Effector memory CD8-positive, alpha-beta T cell (primary cell): ENCODE measurements at regions not wholly inside any gene's neighbourhood (a gene's known extent, or its start where the extent isn't known, plus 50 kb on each side); places are given as distances from the start of the nearest gene placed in this dataset.

ENCODE experiments used
- ATAC-seq: fragments of 150-1000 bp; cut with Tn5 transposase; replicated peaks from 2 replicates; pipeline ENCODE4 v1.10.0; 2021; ENCODE audit warnings: mild to moderate bottlenecking, moderate library complexity
- DNase-seq, 3 experiments: peaks; one replicate each; pipeline ENCODE4 v3.0.0; 2021
- H3K27ac Mint-ChIP-seq, 2 donors: one replicate each; pipeline ENCODE4 v1.8.0; 2022; ENCODE audit warnings: mild to moderate bottlenecking in 2 of 2, mixed read lengths in 2 of 2, moderate library complexity in 2 of 2
- H3K27me3 Mint-ChIP-seq, 2 donors: one replicate each; pipeline ENCODE4 v1.8.0; 2022; ENCODE audit warnings: mixed read lengths in 2 of 2
- H3K36me3 Mint-ChIP-seq: one replicate; pipeline ENCODE4 v1.8.0; 2022; ENCODE audit warnings: mild to moderate bottlenecking, moderate library complexity, mixed read lengths; ENCODE audit not compliant: insufficient read depth
- H3K4me1 Mint-ChIP-seq, 2 donors: one replicate each; pipeline ENCODE4 v1.8.0; 2022; ENCODE audit warnings: low read depth in 2 of 2, mixed read lengths in 2 of 2
- H3K4me3 Mint-ChIP-seq, 2 donors: one replicate each; pipeline ENCODE4 v1.8.0; 2022; ENCODE audit warnings: mild to moderate bottlenecking in 2 of 2, mixed read lengths in 2 of 2, moderate library complexity in 2 of 2
- H3K9me3 Mint-ChIP-seq, 2 donors: one replicate each; pipeline ENCODE4 v1.8.0; 2022; ENCODE audit warnings: mixed read lengths in 2 of 2

GRCh38 chr6:159479146-159479545 lies 213.9 kb downstream of the SOD2 start:
- H3K9me3 Mint-ChIP-seq, result no peaks in the 10 kb centered on the region
- H3K36me3 Mint-ChIP-seq, result no peaks in the 10 kb centered on the region
- no peak overlapping the region for H3K4me3 Mint-ChIP-seq
- H3K27me3 Mint-ChIP-seq, result peaks cover 26 to 50% of the 10 kb centered on the region in 2 donors
- DNase-seq (no peak), ATAC-seq (no peak)
- H3K27ac Mint-ChIP-seq, result no peak overlapping the region
- H3K4me1 Mint-ChIP-seq, result no peaks in the 10 kb centered on the region

GRCh38 chr6:159473475-159474263 lies 219.4 kb downstream of the SOD2 start:
- H3K36me3 Mint-ChIP-seq, result no peaks in the 10 kb centered on the region
- no peak overlapping the region for H3K27ac Mint-ChIP-seq

GRCh38 chr6:159470397-159470796 lies 222.6 kb downstream of the SOD2 start:
- Mint-ChIP-seq H3K27ac (no peak overlapping the region), H3K36me3 (no peaks in the 10 kb centered on the region), H3K9me3 (no peaks in the 10 kb centered on the region), H3K4me3 (no peak overlapping the region), H3K4me1 (no peaks in the 10 kb centered on the region), H3K27me3 (peaks cover 38 to 70% of the 10 kb centered on the region in 2 donors)
- no peak for DNase-seq
- no peak for ATAC-seq

More at GRCh38 chr6:159473475-159474263, 219.4 kb downstream of the SOD2 start:
- no peak for DNase-seq
- Mint-ChIP-seq H3K4me1 (no peaks in the 10 kb centered on the region), H3K9me3 (no peaks in the 10 kb centered on the region), H3K27me3 (peaks cover 26 to 54% of the 10 kb centered on the region in 2 donors), H3K4me3 (no peak overlapping the region)
- ATAC-seq, result no peak

- Mint-ChIP-seq H3K4me1 (no peaks in the 10 kb centered on the region), H3K4me3 (no peak overlapping the region)
- ATAC-seq, result no peak
These were observed 223.6 kb downstream of the SOD2 start for GRCh38 chr6:159469443-159469842.

GRCh38 chr6:159468994-159469393 lies 224.0 kb downstream of the SOD2 start:
- DNase-seq (no peak), ATAC-seq (no peak)
- Mint-ChIP-seq H3K36me3 (no peaks in the 10 kb centered on the region), H3K27me3 (peaks cover 43 to 66% of the 10 kb centered on the region in 2 donors), H3K4me3 (no peak overlapping the region), H3K27ac (no peak overlapping the region), H3K9me3 (no peaks in the 10 kb centered on the region), H3K4me1 (no peaks in the 10 kb centered on the region)

More at GRCh38 chr6:159469443-159469842, 223.6 kb downstream of the SOD2 start:
- no peak for DNase-seq
- no peaks in the 10 kb centered on the region for H3K9me3 Mint-ChIP-seq
- H3K27ac Mint-ChIP-seq, result no peak overlapping the region
- peaks cover 42 to 68% of the 10 kb centered on the region in 2 donors for H3K27me3 Mint-ChIP-seq
- H3K36me3 Mint-ChIP-seq, result no peaks in the 10 kb centered on the region

- H3K27me3 Mint-ChIP-seq, result peaks cover 35 to 53% of the 10 kb centered on the region in 2 donors
- no peaks in the 10 kb centered on the region for H3K4me1 Mint-ChIP-seq
- DNase-seq (no peak), ATAC-seq (no peak)
- no peaks in the 10 kb centered on the region for H3K36me3 Mint-ChIP-seq
- no peak overlapping the region for H3K27ac Mint-ChIP-seq
- no peaks in the 10 kb centered on the region for H3K9me3 Mint-ChIP-seq
- H3K4me3 Mint-ChIP-seq, result no peak overlapping the region
These were observed 225.5 kb downstream of the SOD2 start for GRCh38 chr6:159467473-159468041.

GRCh38 chr6:159466926-159467325 lies 226.1 kb downstream of the SOD2 start:
- DNase-seq, result no peak
- Mint-ChIP-seq H3K4me1 (no peaks in the 10 kb centered on the region), H3K4me3 (no peak overlapping the region), H3K27me3 (peaks cover 29 to 49% of the 10 kb centered on the region in 2 donors), H3K9me3 (no peaks in the 10 kb centered on the region), H3K36me3 (no peaks in the 10 kb centered on the region), H3K27ac (no peak overlapping the region)
- ATAC-seq, result no peak

- Mint-ChIP-seq H3K27me3 (peaks cover 38 to 51% of the 10 kb centered on the region in 2 donors), H3K9me3 (no peaks in the 10 kb centered on the region), H3K36me3 (no peaks in the 10 kb centered on the region), H3K27ac (no peak overlapping the region), H3K4me3 (no peak overlapping the region), H3K4me1 (no peaks in the 10 kb centered on the region)
- no peak for DNase-seq
- ATAC-seq, result no peak
These were observed 228.2 kb downstream of the SOD2 start for GRCh38 chr6:159464816-159465215.

- H3K4me3 Mint-ChIP-seq, result no peak overlapping the region
- no peaks in the 10 kb centered on the region for H3K9me3 Mint-ChIP-seq
- peaks cover 29 to 38% of the 10 kb centered on the region in 2 donors for H3K27me3 Mint-ChIP-seq
- no peaks in the 10 kb centered on the region for H3K4me1 Mint-ChIP-seq
- DNase-seq, result no peak
- no peaks in the 10 kb centered on the region for H3K36me3 Mint-ChIP-seq
- no peak for ATAC-seq
- no peak overlapping the region for H3K27ac Mint-ChIP-seq
These were observed 229.8 kb downstream of the SOD2 start for GRCh38 chr6:159463119-159463829.

- Mint-ChIP-seq H3K9me3 (no peaks in the 10 kb centered on the region), H3K27me3 (peaks cover 28 to 32% of the 10 kb centered on the region in 2 donors), H3K4me3 (no peak overlapping the region), H3K36me3 (no peaks in the 10 kb centered on the region), H3K27ac (no peak overlapping the region), H3K4me1 (no peaks in the 10 kb centered on the region)
- DNase-seq (no peak), ATAC-seq (no peak)
These were observed 230.6 kb downstream of the SOD2 start for GRCh38 chr6:159462431-159462830.

GRCh38 chr6:159461998-159462397 lies 231.0 kb downstream of the SOD2 start:
- Mint-ChIP-seq H3K36me3 (no peaks in the 10 kb centered on the region), H3K27me3 (peaks cover 24 to 32% of the 10 kb centered on the region in 2 donors), H3K4me3 (no peak overlapping the region), H3K4me1 (no peaks in the 10 kb centered on the region), H3K9me3 (no peaks in the 10 kb centered on the region), H3K27ac (no peak overlapping the region)
- no peak for ATAC-seq
- DNase-seq, result no peak

- H3K4me3 Mint-ChIP-seq, result no peak overlapping the region
- ATAC-seq, result no peak
- no peak for DNase-seq
- H3K27me3 Mint-ChIP-seq, result peaks cover 21 to 29% of the 10 kb centered on the region in 2 donors
- H3K27ac Mint-ChIP-seq, result no peak overlapping the region
- no peaks in the 10 kb centered on the region for H3K4me1 Mint-ChIP-seq
- H3K9me3 Mint-ChIP-seq, result no peaks in the 10 kb centered on the region
- no peaks in the 10 kb centered on the region for H3K36me3 Mint-ChIP-seq
These were observed 231.8 kb downstream of the SOD2 start for GRCh38 chr6:159461266-159461665.

GRCh38 chr6:159460476-159460875 lies 232.6 kb downstream of the SOD2 start:
- ATAC-seq, result no peak
- no peaks in the 10 kb centered on the region for H3K36me3 Mint-ChIP-seq
- DNase-seq, result no peak
- no peaks in the 10 kb centered on the region for H3K9me3 Mint-ChIP-seq
- H3K27me3 Mint-ChIP-seq, result peaks cover 17 to 22% of the 10 kb centered on the region in 2 donors
- H3K4me1 Mint-ChIP-seq, result no peaks in the 10 kb centered on the region
- H3K27ac Mint-ChIP-seq, result no peak overlapping the region
- no peak overlapping the region for H3K4me3 Mint-ChIP-seq

- H3K4me3 Mint-ChIP-seq, result no peak overlapping the region
- H3K9me3 Mint-ChIP-seq, result no peaks in the 10 kb centered on the region
- no peak for DNase-seq
- H3K36me3 Mint-ChIP-seq, result no peaks in the 10 kb centered on the region
- no peak for ATAC-seq
- H3K4me1 Mint-ChIP-seq, result no peaks in the 10 kb centered on the region
- no peak overlapping the region for H3K27ac Mint-ChIP-seq
- H3K27me3 Mint-ChIP-seq, result peaks cover 24 to 37% of the 10 kb centered on the region in 2 donors
These were observed 236.7 kb downstream of the SOD2 start for GRCh38 chr6:159456349-159456748.
